BE2C (cell line): ENCODE measurements at regions not wholly inside any gene's neighbourhood (a gene's known extent, or its start where the extent isn't known, plus 50 kb on each side); places are given as distances from the start of the nearest gene placed in this dataset.

ENCODE experiments used
- DNase-seq: peaks from one replicate; pipeline ENCODE4 v3.0.0-alpha.2; 2020
- H3K27me3 ChIP-seq: fragments of 250-450 bp; sonication (Bioruptor Pico); 2 replicates; pipeline ENCODE4 v1.5.1; 2020; ENCODE audit warnings: mild to moderate bottlenecking
- H3K36me3 ChIP-seq: fragments of 250-450 bp; sonication (Bioruptor Pico); 2 replicates; pipeline ENCODE4 v1.5.1; 2020; ENCODE audit warnings: mild to moderate bottlenecking
- H3K4me1 ChIP-seq: fragments of 250-450 bp; sonication (Bioruptor Pico); 2 replicates; pipeline ENCODE4 v1.5.1; 2020
- H3K4me3 ChIP-seq: 2 replicates; pipeline ENCODE4 v1.5.1; 2011; ENCODE audit warnings: low read depth, low read length
- H3K9me3 ChIP-seq: fragments of 250-450 bp; sonication (Bioruptor Pico); 2 replicates; pipeline ENCODE4 v1.5.1; 2020
- TF ChIP-seq, protein P1 (sequence below): IDR thresholded peaks from 2 replicates; pipeline ENCODE4 v1.5.1; 2012; ENCODE audit warnings: mild to moderate bottlenecking, low read depth, low read length

DNA sequence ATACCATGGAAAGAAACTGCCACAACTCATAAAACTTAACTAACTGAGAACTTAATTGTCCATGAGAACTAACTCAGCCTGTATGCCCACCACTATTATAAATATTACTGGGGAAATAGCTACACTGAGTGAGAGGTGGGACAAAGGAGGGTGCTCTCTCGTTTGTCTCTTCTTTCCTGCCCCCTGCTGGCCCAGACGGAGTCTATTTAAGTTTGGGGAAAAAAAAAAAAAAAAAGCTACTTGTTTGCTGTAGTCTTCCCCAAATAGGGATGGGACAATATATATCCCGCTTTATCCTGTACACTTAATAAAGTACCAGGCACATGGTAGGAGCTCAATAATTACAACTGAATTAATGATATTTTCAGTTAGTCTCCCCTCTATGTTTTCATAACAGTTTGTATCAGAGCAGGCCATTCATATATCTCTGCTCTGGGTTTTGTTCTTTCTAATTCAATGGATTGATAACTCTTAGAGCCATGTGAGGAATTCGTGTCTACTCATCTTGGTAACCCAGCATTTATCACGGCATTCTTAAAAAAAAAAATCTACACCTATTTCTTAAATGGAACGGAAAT, 647.6 kb upstream of the PKDCC start:
- no peaks in the 10 kb centered on the region for H3K9me3 ChIP-seq
- H3K27me3 ChIP-seq, result no peaks in the 10 kb centered on the region
- no peaks in the 10 kb centered on the region for H3K36me3 ChIP-seq
- no peak overlapping the region for H3K4me3 ChIP-seq
- peak; percentile 73 for DNase-seq
- 0 out of 2 replicates have a peak, but pooled peaks cover 2% of the 10 kb centered on the region for H3K4me1 ChIP-seq
- TF ChIP-seq, protein P1, sequence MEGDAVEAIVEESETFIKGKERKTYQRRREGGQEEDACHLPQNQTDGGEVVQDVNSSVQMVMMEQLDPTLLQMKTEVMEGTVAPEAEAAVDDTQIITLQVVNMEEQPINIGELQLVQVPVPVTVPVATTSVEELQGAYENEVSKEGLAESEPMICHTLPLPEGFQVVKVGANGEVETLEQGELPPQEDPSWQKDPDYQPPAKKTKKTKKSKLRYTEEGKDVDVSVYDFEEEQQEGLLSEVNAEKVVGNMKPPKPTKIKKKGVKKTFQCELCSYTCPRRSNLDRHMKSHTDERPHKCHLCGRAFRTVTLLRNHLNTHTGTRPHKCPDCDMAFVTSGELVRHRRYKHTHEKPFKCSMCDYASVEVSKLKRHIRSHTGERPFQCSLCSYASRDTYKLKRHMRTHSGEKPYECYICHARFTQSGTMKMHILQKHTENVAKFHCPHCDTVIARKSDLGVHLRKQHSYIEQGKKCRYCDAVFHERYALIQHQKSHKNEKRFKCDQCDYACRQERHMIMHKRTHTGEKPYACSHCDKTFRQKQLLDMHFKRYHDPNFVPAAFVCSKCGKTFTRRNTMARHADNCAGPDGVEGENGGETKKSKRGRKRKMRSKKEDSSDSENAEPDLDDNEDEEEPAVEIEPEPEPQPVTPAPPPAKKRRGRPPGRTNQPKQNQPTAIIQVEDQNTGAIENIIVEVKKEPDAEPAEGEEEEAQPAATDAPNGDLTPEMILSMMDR, result peak; percentile 68

GRCh38 chr2:41405441-41405840, 642.4 kb upstream of the PKDCC start:
- H3K4me3 ChIP-seq, result no peak overlapping the region
- H3K9me3 ChIP-seq, result no peaks in the 10 kb centered on the region
- H3K27me3 ChIP-seq, result no peaks in the 10 kb centered on the region
- TF ChIP-seq, protein P1, result no peak
- no peak for DNase-seq
- no peaks in the 10 kb centered on the region for H3K4me1 ChIP-seq
- no peaks in the 10 kb centered on the region for H3K36me3 ChIP-seq

DNA sequence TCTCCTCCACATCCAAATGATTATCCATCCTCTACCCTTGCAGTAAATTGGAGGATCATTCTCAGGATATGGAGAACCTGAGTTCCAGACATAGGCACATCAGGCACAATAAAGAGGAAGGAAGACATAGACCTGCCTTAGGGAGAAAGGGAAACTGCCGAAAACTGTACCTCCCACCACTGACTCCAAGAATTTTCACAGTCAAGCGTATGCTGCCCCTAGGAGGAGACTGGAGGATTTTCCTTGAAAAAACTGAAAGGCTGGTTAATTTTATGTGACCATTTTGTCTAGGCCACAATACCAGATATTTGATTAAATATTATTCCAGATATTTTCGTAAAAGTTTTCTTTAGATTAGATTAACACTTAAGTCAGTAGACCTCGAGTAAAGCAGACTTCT, 638.5 kb upstream of the PKDCC start:
- no peak for DNase-seq
- TF ChIP-seq, protein P1, result peak; percentile 38
- Histone ChIP-seq H3K4me3 (no peak overlapping the region), H3K9me3 (no peaks in the 10 kb centered on the region), H3K27me3 (no peaks in the 10 kb centered on the region), H3K36me3 (no peaks in the 10 kb centered on the region), H3K4me1 (no peaks in the 10 kb centered on the region)

DNA sequence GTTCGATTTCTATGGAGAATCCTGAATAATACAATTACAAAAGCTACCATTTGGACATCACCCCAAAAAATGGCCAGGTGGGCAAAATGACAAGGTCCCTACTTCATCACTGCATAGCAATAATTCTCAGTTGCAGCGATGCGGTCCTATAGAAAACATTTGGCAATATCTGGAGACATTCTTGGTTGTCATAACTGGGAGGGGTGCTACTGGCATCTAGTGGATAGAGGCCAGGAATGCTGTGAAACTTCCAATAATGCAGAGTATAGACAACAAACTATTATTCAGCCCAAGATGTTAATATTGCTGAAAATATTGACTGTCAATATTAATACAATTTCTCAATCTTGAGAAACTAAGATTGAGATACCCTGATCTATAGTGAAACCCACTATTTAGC, 637.8 kb upstream of the PKDCC start:
- Histone ChIP-seq H3K9me3 (no peaks in the 10 kb centered on the region), H3K4me3 (no peak overlapping the region), H3K4me1 (no peaks in the 10 kb centered on the region), H3K36me3 (no peaks in the 10 kb centered on the region), H3K27me3 (no peaks in the 10 kb centered on the region)
- peak; percentile 30 for DNase-seq
- TF ChIP-seq, protein P1, result peak; percentile 66

DNA sequence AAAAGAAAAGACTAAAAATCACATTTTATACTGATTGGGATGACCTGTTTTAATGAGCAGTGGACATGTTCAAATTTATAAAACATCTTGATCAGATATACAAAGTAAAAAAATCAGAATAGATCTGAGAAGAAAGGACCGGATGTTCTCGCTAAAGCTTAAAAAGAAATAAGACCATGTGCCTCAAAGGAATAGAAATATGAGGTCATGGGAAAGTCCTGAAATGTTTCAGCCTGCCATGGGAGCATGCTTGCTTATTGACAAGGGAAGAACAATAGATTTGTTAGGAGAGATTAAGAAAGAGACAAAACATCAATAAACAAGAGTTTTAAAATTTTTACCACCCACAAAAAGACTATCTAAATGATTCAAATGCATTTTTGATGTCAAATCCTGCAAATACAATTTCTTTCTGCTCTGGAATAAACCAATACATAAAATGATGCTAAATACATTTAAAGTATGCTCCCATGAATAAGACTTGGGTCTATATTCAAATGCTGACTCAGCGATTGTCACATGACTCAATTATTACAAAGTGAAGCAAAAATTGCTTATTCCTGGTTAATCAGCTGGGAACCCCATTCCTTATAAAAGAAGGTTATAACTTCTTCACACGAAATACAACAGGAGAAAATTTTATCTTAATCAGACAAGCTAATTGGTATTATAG, 633.9 kb upstream of the PKDCC start:
- DNase-seq, result no peak
- TF ChIP-seq, protein P1, result no peak
- Histone ChIP-seq H3K4me3 (no peak overlapping the region), H3K4me1 (no peaks in the 10 kb centered on the region), H3K36me3 (no peaks in the 10 kb centered on the region), H3K9me3 (no peaks in the 10 kb centered on the region), H3K27me3 (no peaks in the 10 kb centered on the region)

DNA sequence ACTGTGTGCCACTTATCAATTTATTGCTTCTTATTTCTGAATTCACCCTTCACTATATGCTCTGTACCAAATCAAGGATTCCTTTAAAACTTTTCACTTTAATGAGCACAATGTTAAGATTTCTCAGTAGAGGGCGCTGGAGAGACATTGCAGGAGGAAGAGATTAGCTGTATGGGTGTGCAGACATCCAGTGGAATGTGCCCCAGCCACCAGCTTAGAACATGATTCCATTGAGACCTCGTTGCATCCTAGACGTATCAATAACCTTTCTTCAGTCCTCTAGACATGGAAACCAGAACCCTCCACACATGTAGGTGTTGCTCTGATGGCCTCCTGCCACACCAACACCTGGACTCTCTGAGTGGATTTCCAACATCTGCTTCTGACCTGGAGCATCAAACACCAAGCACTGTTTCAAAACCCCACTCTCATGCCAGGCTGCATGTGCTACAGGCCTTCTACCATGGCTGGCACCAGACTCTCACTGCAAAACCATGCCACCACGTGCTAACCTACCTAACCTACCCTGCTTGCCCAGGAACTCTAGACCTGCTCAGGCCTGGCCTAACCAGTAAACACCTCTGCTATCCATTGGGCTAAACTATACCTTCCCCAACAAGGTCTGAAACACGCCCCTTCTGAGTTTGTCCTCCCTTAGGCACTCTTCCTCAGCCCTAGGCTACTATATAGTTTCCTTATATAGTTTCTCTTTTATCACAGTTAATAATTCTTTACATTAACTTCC, 633.2 kb upstream of the PKDCC start:
- no peaks in the 10 kb centered on the region for H3K36me3 ChIP-seq
- H3K9me3 ChIP-seq, result no peaks in the 10 kb centered on the region
- H3K27me3 ChIP-seq, result no peaks in the 10 kb centered on the region
- TF ChIP-seq, protein P1, result peak; percentile 89
- peak; percentile 44 for DNase-seq
- no peak overlapping the region for H3K4me3 ChIP-seq
- H3K4me1 ChIP-seq, result no peaks in the 10 kb centered on the region
